Neural progenitor cell (in vitro differentiated cells): ENCODE measurements at regions not wholly inside any gene's neighbourhood (a gene's known extent, or its start where the extent isn't known, plus 50 kb on each side); places are given as distances from the start of the nearest gene placed in this dataset.

ENCODE experiments used
- DNase-seq: peaks from one replicate; pipeline ENCODE4 v3.0.0-alpha.2; 2016; ENCODE audit warnings: low spot score
- H2AFZ ChIP-seq: fragments of 200-600 bp; sonication (generic); replicated peaks from 2 replicates; pipeline ENCODE4 v1.6.1; 2016; ENCODE audit warnings: antibody characterized with exemption
- H3F3A ChIP-seq: fragments of 200-600 bp; sonication (generic); 2 replicates; pipeline ENCODE4 v1.6.1; 2016; ENCODE audit warnings: antibody characterized with exemption, low read depth
- H3K27ac ChIP-seq: fragments of 200-600 bp; sonication (generic); 2 replicates; pipeline ENCODE4 v1.5.1; 2016; ENCODE audit warnings: mild to moderate bottlenecking
- H3K27me3 ChIP-seq: fragments of 200-600 bp; sonication (generic); 2 replicates; pipeline ENCODE4 v1.6.1; 2016; ENCODE audit warnings: mild to moderate bottlenecking, moderate library complexity
- H3K36me3 ChIP-seq: fragments of 200-600 bp; sonication (generic); 2 replicates; pipeline ENCODE4 v1.5.1; 2016
- H3K4me1 ChIP-seq: fragments of 200-600 bp; sonication (generic); 2 replicates; pipeline ENCODE4 v1.6.1; 2016; ENCODE audit warnings: mixed run types
- H3K4me2 ChIP-seq: fragments of 200-600 bp; sonication (generic); 2 replicates; pipeline ENCODE4 v1.6.1; 2016
- H3K4me3 ChIP-seq: fragments of 200-600 bp; sonication (generic); 2 replicates; pipeline ENCODE4 v1.5.1; 2016
- H3K79me2 ChIP-seq: fragments of 200-600 bp; sonication (generic); 2 replicates; pipeline ENCODE4 v1.6.1; 2016; ENCODE audit warnings: low read depth
- H3K9ac ChIP-seq: fragments of 200-600 bp; sonication (generic); 2 replicates; pipeline ENCODE4 v1.6.1; 2016
- H3K9me3 ChIP-seq: fragments of 200-600 bp; sonication (generic); 2 replicates; pipeline ENCODE4 v1.5.1; 2016; ENCODE audit warnings: low read depth
- H4K20me1 ChIP-seq: fragments of 200-600 bp; sonication (generic); 2 replicates; pipeline ENCODE4 v1.6.1; 2016; ENCODE audit warnings: low read depth
- H3K27ac Mint-ChIP-seq: 3 replicates; pipeline ENCODE4 v1.8.0; 2021; ENCODE audit warnings: mixed read lengths
- H3K27me3 Mint-ChIP-seq: 2 replicates; pipeline ENCODE4 v1.8.0; 2022; ENCODE audit warnings: low read depth, mild to moderate bottlenecking, inconsistent platforms, moderate library complexity, mixed read lengths; ENCODE audit not compliant: insufficient read depth
- H3K36me3 Mint-ChIP-seq: 3 replicates; pipeline ENCODE4 v1.8.0; 2021; ENCODE audit warnings: mixed read lengths
- H3K4me1 Mint-ChIP-seq: 3 replicates; pipeline ENCODE4 v1.8.0; 2021; ENCODE audit warnings: mixed read lengths
- H3K4me3 Mint-ChIP-seq: 3 replicates; pipeline ENCODE4 v1.8.0; 2021; ENCODE audit warnings: mild to moderate bottlenecking, moderate library complexity, mixed read lengths
- H3K9me3 Mint-ChIP-seq: 3 replicates; pipeline ENCODE4 v1.8.0; 2020; ENCODE audit warnings: mixed read lengths
- CTCF ChIP-seq: fragments of 200-600 bp; sonication (generic); IDR thresholded peaks from 2 replicates; pipeline ENCODE4 v1.5.1; 2017; ENCODE audit warnings: antibody characterized with exemption, mild to moderate bottlenecking
- EZH2 ChIP-seq: fragments of 200-600 bp; sonication (generic); IDR thresholded peaks from 2 replicates; pipeline ENCODE4 v1.6.1; 2017; ENCODE audit warnings: antibody characterized with exemption, mild to moderate bottlenecking, moderate library complexity
- EZH2phosphoT487 ChIP-seq: fragments of 200-600 bp; sonication (generic); IDR thresholded peaks from 2 replicates; pipeline ENCODE4 v1.6.1; 2017; ENCODE audit warnings: antibody characterized with exemption

DNA sequence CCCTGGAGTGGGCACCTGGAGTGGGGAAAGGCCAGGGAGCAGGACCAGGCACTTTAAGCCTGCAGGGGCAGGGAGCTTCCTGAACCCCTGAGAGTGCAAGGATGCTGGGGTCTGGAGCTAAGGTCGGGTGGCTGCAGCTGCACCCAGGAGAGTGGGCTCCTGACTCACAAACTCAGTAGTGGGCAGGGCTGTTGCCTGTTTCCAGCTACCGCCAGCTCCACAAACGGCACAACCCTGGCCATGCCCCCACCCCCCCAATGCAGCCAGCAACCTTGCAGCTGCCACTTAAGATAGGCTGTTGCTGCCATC, 688.8 kb downstream of the NYAP2 start:
- H3K36me3 ChIP-seq, result no peaks in the 10 kb centered on the region
- Mint-ChIP-seq H3K27me3 (no peaks in the 10 kb centered on the region), H3K9me3 (peaks cover 26% of the 10 kb centered on the region), H3K4me3 (no peak overlapping the region), H3K27ac (no peak overlapping the region), H3K4me1 (no peaks in the 10 kb centered on the region), H3K36me3 (peaks cover 9% of the 10 kb centered on the region)
- TF ChIP-seq CTCF (no peak), EZH2phosphoT487 (no peak), EZH2 (no peak)
- no peaks in the 10 kb centered on the region for H3F3A ChIP-seq
- H3K27ac ChIP-seq, result no peak overlapping the region
- H2AFZ ChIP-seq, result no peak overlapping the region
- DNase-seq, result no peak
- no peak overlapping the region for H3K9ac ChIP-seq
- H3K4me1 ChIP-seq, result no peaks in the 10 kb centered on the region
- no peaks in the 10 kb centered on the region for H3K79me2 ChIP-seq
- no peaks in the 10 kb centered on the region for H4K20me1 ChIP-seq
- no peak overlapping the region for H3K4me3 ChIP-seq
- no peak overlapping the region for H3K4me2 ChIP-seq
- no peaks in the 10 kb centered on the region for H3K27me3 ChIP-seq
- no peaks in the 10 kb centered on the region for H3K9me3 ChIP-seq

DNA sequence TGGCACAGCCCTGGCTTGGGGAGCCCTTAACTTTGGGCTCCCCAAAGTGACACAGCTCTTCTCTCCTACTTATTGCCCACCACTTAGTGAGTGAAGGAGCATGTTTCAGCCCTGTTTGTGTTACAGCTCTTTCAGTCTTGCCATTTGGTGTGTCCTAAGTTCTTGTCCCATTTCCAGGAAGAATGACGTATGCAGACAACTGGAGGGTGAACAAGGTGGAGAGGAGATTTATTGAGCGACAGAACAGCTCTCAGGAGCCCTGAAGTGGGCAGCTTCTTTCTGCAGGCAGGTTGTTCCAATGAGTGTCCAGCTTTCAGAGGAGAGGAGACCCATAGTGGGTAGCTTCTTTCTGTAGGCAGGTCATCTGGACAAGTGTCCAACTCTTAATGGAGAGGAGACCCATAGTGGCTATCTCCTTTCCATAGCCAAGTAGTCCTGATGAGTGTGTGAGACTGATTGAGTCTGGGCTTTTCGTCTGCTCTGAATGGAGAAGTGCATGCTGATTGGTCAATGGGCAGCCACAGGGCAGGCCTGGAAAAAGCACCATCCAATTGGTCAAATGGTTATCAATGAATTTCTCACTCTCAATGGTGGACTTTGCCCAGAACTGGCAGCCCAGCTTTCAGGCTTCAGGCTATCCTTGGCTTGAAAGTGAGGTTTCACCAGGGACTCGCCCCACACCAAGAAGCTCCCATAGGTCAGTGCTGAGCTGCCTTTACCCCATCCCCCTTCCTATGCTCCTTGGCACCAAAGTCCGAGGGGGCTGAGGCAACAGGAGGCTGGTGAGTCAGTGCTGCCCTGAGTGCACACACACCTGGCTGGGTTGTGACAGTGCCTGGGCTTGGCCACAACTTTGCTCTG, 688.2 kb downstream of the NYAP2 start:
- Mint-ChIP-seq H3K27ac (no peak overlapping the region), H3K27me3 (no peaks in the 10 kb centered on the region), H3K4me3 (no peak overlapping the region), H3K4me1 (no peaks in the 10 kb centered on the region), H3K36me3 (peaks cover 9% of the 10 kb centered on the region), H3K9me3 (peaks cover 23% of the 10 kb centered on the region)
- Histone ChIP-seq H3K9me3 (no peaks in the 10 kb centered on the region), H3K27me3 (no peaks in the 10 kb centered on the region), H3K79me2 (no peaks in the 10 kb centered on the region), H2AFZ (no peak overlapping the region), H3F3A (no peaks in the 10 kb centered on the region), H3K4me3 (no peak overlapping the region), H3K27ac (no peak overlapping the region), H3K4me1 (no peaks in the 10 kb centered on the region), H3K4me2 (no peak overlapping the region), H4K20me1 (no peaks in the 10 kb centered on the region), H3K36me3 (no peaks in the 10 kb centered on the region), H3K9ac (no peak overlapping the region)
- TF ChIP-seq EZH2, result no peak
- TF ChIP-seq EZH2phosphoT487, result no peak
- TF ChIP-seq CTCF, result no peak
- no peak for DNase-seq

- Mint-ChIP-seq H3K4me3 (no peak overlapping the region), H3K36me3 (peaks cover 9% of the 10 kb centered on the region), H3K9me3 (peaks cover 21% of the 10 kb centered on the region), H3K4me1 (no peaks in the 10 kb centered on the region), H3K27me3 (no peaks in the 10 kb centered on the region), H3K27ac (no peak overlapping the region)
- TF ChIP-seq EZH2phosphoT487, result no peak
- TF ChIP-seq CTCF, result no peak
- TF ChIP-seq EZH2, result no peak
- DNase-seq, result no peak
- Histone ChIP-seq H3K4me3 (no peak overlapping the region), H3K4me1 (no peaks in the 10 kb centered on the region), H3K27ac (no peak overlapping the region), H3K9me3 (no peaks in the 10 kb centered on the region), H3F3A (no peaks in the 10 kb centered on the region), H3K4me2 (no peak overlapping the region), H3K79me2 (no peaks in the 10 kb centered on the region), H3K27me3 (no peaks in the 10 kb centered on the region), H2AFZ (no peak overlapping the region), H4K20me1 (no peaks in the 10 kb centered on the region), H3K9ac (no peak overlapping the region), H3K36me3 (no peaks in the 10 kb centered on the region)
Observed at GRCh38 chr2:226087051-226087450, 687.5 kb downstream of the NYAP2 start.
